Natural killer cell (primary cell): ENCODE measurements at regions not wholly inside any gene's neighbourhood (a gene's known extent, or its start where the extent isn't known, plus 50 kb on each side); places are given as distances from the start of the nearest gene placed in this dataset.
"Not testable (repeated sequence)": the region's sequence is repeated elsewhere in the genome, so short reads cannot be mapped to it uniquely, and the experiment has no call there.

ENCODE experiments used
- ATAC-seq, 3 donors: fragments of 150-1000 bp in 2 of 3; fragments of 200-7000 bp in 1 of 3; cut with Tn5 transposase; 1 replicate in 1 of 3; 2 replicates in 2 of 3; pipeline ENCODE4 v1.10.0; 2021; ENCODE audit warnings: mild to moderate bottlenecking in 2 of 3, moderate library complexity in 2 of 3
- DNase-seq, 2 donors: peaks; one replicate each; pipeline versions ENCODE4 v3.0.0 to v3.0.0-alpha.2; 2013 to 2021; ENCODE audit warnings: mixed read lengths in 1 of 2
- H3K27ac ChIP-seq: one replicate; pipeline ENCODE4 v1.5.1; 2013; ENCODE audit warnings: mild to moderate bottlenecking, low read length
- H3K27me3 ChIP-seq: one replicate; pipeline ENCODE4 v1.6.1; 2013; ENCODE audit warnings: low read length; ENCODE audit not compliant: control insufficient read depth, insufficient read depth
- H3K36me3 ChIP-seq: one replicate; pipeline ENCODE4 v1.6.1; 2013; ENCODE audit warnings: low read length; ENCODE audit not compliant: control insufficient read depth, insufficient read depth
- H3K4me1 ChIP-seq: one replicate; pipeline ENCODE4 v1.6.1; 2013; ENCODE audit warnings: low read length; ENCODE audit not compliant: control insufficient read depth, insufficient read depth
- H3K4me3 ChIP-seq: one replicate; pipeline ENCODE4 v1.5.1; 2013; ENCODE audit warnings: low read length
- H3K9me3 ChIP-seq: one replicate; pipeline ENCODE4 v1.6.1; 2013; ENCODE audit warnings: low read length; ENCODE audit not compliant: control insufficient read depth, insufficient read depth
- H3K27ac Mint-ChIP-seq, 2 donors: one replicate each; pipeline ENCODE4 v1.8.0; 2022; ENCODE audit warnings: mild to moderate bottlenecking in 2 of 2, mixed read lengths in 2 of 2, moderate library complexity in 1 of 2
- H3K27me3 Mint-ChIP-seq, 2 donors: one replicate each; pipeline ENCODE4 v1.8.0; 2022; ENCODE audit warnings: low read depth in 2 of 2, mixed read lengths in 2 of 2
- H3K36me3 Mint-ChIP-seq: one replicate; pipeline ENCODE4 v1.8.0; 2022; ENCODE audit warnings: mixed read lengths
- H3K4me1 Mint-ChIP-seq, 2 donors: one replicate each; pipeline ENCODE4 v1.8.0; 2022; ENCODE audit warnings: mixed read lengths in 2 of 2
- H3K4me3 Mint-ChIP-seq: one replicate; pipeline ENCODE4 v1.8.0; 2022; ENCODE audit warnings: mild to moderate bottlenecking, moderate library complexity, mixed read lengths
- H3K9me3 Mint-ChIP-seq, 2 donors: one replicate each; pipeline ENCODE4 v1.8.0; 2022; ENCODE audit warnings: mixed read lengths in 2 of 2
- CTCF ChIP-seq: fragments of 200-600 bp; IDR thresholded peaks from one replicate; pipeline ENCODE4 v1.8.0; 2022; ENCODE audit warnings: antibody characterized with exemption
- WGBS: methylation state at CpG from one replicate; pipeline ENCODE4 v1.1.7; 2013; ENCODE audit warnings: missing lambda C conversion rate; ENCODE audit not compliant: insufficient coverage; 5-methylcytosine and 5-hydroxymethylcytosine counted together
- intact Hi-C: fragments of 100-400 bp; cut with micrococcal nuclease; formaldehyde crosslinking; loops from one replicate; pipeline ENCODE4 v1.14.2; 2022

DNA sequence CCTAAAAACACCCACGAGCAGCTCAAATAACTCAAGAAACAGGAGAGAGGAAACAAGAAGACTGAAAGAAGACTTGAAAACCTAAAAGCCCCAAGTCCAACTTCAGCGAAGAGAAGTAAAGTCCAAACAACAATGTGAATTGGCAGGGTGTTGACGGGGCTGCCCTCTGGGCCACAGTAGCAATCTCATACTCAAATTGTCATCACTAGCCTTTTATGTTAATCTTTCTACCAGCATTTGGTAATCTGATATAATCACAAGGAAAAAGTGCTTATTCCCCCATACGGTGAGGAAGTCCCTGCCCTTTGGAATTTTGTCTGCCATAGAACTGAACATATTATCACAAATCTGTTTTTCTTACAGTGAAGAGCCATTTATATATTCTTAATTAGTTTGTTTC, 51.5 kb upstream of the IFNE start:
- TF ChIP-seq CTCF: no peak
- no peak overlapping the region for H3K27ac ChIP-seq
- WGBS: 60% methylated on average over 4 of the region's 4 CpGs
- no peak for DNase-seq
- intact Hi-C loops: no loop called here
- H3K27me3 ChIP-seq: peaks cover 3% of the 10 kb centered on the region
- H3K9me3 Mint-ChIP-seq: no peaks in the 10 kb centered on the region
- no peaks in the 10 kb centered on the region for H3K36me3 Mint-ChIP-seq
- H3K9me3 ChIP-seq: no peaks in the 10 kb centered on the region
- H3K4me1 Mint-ChIP-seq: no peaks in the 10 kb centered on the region
- H3K27me3 Mint-ChIP-seq: peaks cover 20 to 63% of the 10 kb centered on the region in 2 donors
- H3K36me3 ChIP-seq: no peaks in the 10 kb centered on the region
- ATAC-seq: no peak
- no peak overlapping the region for H3K4me3 ChIP-seq
- H3K27ac Mint-ChIP-seq: no peak overlapping the region
- no peaks in the 10 kb centered on the region for H3K4me1 ChIP-seq
- no peak overlapping the region for H3K4me3 Mint-ChIP-seq

DNA sequence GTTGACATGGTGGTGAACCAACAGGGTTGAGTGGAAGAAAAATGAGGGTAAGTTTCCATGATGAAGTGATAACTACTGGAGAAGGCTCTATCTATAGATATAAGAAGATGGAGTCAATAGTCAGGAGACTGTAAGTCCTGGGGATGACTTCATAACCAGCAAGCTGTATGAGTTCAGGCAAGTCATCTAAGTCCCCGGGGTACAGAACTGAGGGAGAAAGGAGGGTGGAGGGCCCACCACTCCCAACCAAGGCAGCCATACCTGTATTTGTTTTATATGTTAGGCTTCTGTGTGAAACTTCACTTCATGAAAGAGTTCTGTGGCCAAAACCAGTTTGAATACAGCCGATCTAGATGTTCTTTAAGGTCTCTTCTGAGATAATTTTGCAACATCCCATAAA, 53.3 kb upstream of the IFNE start:
- no peak for TF ChIP-seq CTCF
- Mint-ChIP-seq H3K4me1 (no peaks in the 10 kb centered on the region), H3K27ac (no peak overlapping the region), H3K27me3 (peaks cover 21 to 60% of the 10 kb centered on the region in 2 donors), H3K9me3 (no peaks in the 10 kb centered on the region), H3K4me3 (no peak overlapping the region), H3K36me3 (no peaks in the 10 kb centered on the region)
- H3K4me3 ChIP-seq: no peak overlapping the region
- intact Hi-C loops: no loop called here
- H3K4me1 ChIP-seq: no peaks in the 10 kb centered on the region
- no peak overlapping the region for H3K27ac ChIP-seq
- WGBS: 96% methylated on average over 2 of the region's 2 CpGs
- ATAC-seq (no peak), DNase-seq (no peak)
- H3K9me3 ChIP-seq: no peaks in the 10 kb centered on the region
- no peaks in the 10 kb centered on the region for H3K36me3 ChIP-seq
- peaks cover 3% of the 10 kb centered on the region for H3K27me3 ChIP-seq

DNA sequence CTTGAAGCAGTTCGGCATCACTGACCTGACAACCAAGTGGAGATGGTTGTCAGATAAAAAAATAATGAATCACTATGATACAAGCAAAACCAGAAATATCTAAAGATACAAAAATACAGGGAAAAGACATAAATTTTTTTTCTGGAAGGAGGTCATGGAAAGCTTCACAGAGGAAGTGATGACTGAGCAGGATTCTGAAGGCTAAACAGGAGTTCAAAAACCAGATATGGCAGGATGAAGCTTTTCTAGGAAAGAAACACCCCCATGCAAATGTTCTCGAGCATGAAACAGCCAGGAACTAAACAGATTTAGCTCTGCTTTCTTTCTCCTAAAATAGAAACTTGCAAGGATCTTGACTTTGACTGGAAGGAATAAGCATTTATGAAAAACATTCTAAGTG, 60.7 kb upstream of the IFNE start:
- Mint-ChIP-seq H3K36me3 (peaks cover 13% of the 10 kb centered on the region), H3K27ac (no peak overlapping the region), H3K4me3 (no peak overlapping the region), H3K27me3 (peaks cover 12 to 52% of the 10 kb centered on the region in 2 donors), H3K9me3 (no peaks in the 10 kb centered on the region), H3K4me1 (no peaks in the 10 kb centered on the region)
- peaks cover 3% of the 10 kb centered on the region for H3K27me3 ChIP-seq
- no peak overlapping the region for H3K27ac ChIP-seq
- no peaks in the 10 kb centered on the region for H3K36me3 ChIP-seq
- intact Hi-C loops: no loop called here
- no peak overlapping the region for H3K4me3 ChIP-seq
- TF ChIP-seq CTCF: no peak
- DNase-seq (no peak), ATAC-seq (no peak)
- no CpG with 5 or more reads among the region's 2 CpGs for WGBS
- no peaks in the 10 kb centered on the region for H3K4me1 ChIP-seq
- no peaks in the 10 kb centered on the region for H3K9me3 ChIP-seq

DNA sequence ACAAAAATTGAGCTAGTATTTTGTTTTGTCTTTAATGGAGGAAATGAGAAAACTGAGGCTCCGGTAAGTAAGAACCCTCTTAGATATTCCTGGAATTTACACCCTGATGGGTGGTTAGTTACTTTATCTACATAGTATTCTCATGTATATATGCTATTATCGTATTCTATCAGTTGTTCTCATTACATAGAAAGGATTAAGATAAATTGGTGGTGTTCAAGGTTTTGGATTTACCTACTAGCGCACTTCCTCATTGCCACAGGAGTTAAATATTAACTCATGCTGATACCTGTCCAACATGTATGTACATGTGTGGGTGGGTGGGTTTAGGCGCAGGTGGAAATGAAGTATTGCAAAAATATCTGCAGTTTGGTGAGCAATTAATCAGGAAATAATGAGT, 61.1 kb upstream of the IFNE start:
- Histone ChIP-seq H3K27me3 (peaks cover 3% of the 10 kb centered on the region), H3K27ac (no peak overlapping the region), H3K36me3 (no peaks in the 10 kb centered on the region), H3K9me3 (no peaks in the 10 kb centered on the region), H3K4me3 (no peak overlapping the region), H3K4me1 (no peaks in the 10 kb centered on the region)
- DNase-seq (no peak), ATAC-seq (no peak)
- H3K27me3 Mint-ChIP-seq: peaks cover 14 to 56% of the 10 kb centered on the region in 2 donors
- no peaks in the 10 kb centered on the region for H3K9me3 Mint-ChIP-seq
- H3K4me1 Mint-ChIP-seq: no peaks in the 10 kb centered on the region
- H3K4me3 Mint-ChIP-seq: no peak overlapping the region
- no peak overlapping the region for H3K27ac Mint-ChIP-seq
- no peak for TF ChIP-seq CTCF
- WGBS: 100% methylated on average over 1 of the region's 4 CpGs
- intact Hi-C loops: no loop called here
- H3K36me3 Mint-ChIP-seq: peaks cover 13% of the 10 kb centered on the region

DNA sequence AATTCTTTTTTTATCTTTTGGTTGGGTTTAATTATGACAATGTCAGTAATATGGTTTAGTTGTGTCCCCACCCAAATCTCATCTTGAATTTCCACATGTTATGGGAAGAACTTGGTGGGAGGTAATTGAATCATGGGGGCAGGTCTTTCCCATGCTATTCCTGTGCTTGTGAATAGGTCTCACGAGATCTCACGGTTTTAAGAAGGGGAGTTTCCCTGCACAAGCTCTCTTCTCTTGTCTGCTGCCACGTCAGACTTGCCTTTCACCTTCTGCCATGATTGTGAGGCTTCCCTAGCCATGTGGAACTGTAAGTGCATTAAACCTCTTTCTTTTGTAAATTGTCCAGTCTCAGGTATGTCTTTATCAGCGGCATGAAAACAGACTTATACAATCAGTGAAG, 61.7 kb upstream of the IFNE start:
- H3K9me3 ChIP-seq, H3K4me1 Mint-ChIP-seq, H3K9me3 Mint-ChIP-seq, H3K4me3 ChIP-seq, H3K27ac Mint-ChIP-seq, intact Hi-C loops, H3K4me1 ChIP-seq, H3K36me3 ChIP-seq, H3K27ac ChIP-seq, H3K4me3 Mint-ChIP-seq, H3K27me3 ChIP-seq, ATAC-seq, DNase-seq: not testable (repeated sequence)
- Mint-ChIP-seq H3K36me3 (peaks cover 13% of the 10 kb centered on the region), H3K27me3 (peaks cover 17 to 59% of the 10 kb centered on the region in 2 donors)
- 73% methylated on average over 3 of the region's 4 CpGs for WGBS
